ENCODE measurements at regions not wholly inside any gene's neighbourhood (a gene's known extent, or its start where the extent isn't known, plus 50 kb on each side); places are given as distances from the start of the nearest gene placed in this dataset.

- H3K4me1 ChIP-seq, result no peaks in the 10 kb centered on the region
- no peaks in the 10 kb centered on the region for H3K9me3 ChIP-seq
- no peak for TF ChIP-seq CTCF (IDR thresholded peaks at IDR 0.05)
- no peak for TF ChIP-seq EP300 (IDR thresholded peaks at IDR 0.05; ENCODE audit: low read depth)
- TF ChIP-seq POLR2A (IDR thresholded peaks at IDR 0.05), result no peak
- no peak for TF ChIP-seq POLR2AphosphoS5 (IDR thresholded peaks at IDR 0.05)
- H3K27me3 ChIP-seq, result no peaks in the 10 kb centered on the region
- no peaks in the 10 kb centered on the region for H3K36me3 ChIP-seq
- H3K27ac ChIP-seq, result no peak overlapping the region
- 85 to 100% methylated on average over 4 of the region's 4 CpGs for WGBS, 2 donors (ENCODE audit: low coverage in 1 of 2)
- no peak for DNase-seq
- no peak overlapping the region for H3K4me3 ChIP-seq
- intact Hi-C loops (cut with DNase I; ENCODE audit: low total_unique reads) (no loop called here), in situ Hi-C loops (cut with MboI; ENCODE audit: low pct_ligation_motif_present in 1 of 4, low pct_unique_long_range_greater_than_20kb in 1 of 4, low sequenced_read_pairs in 3 of 4) (no loop called here)
Measured at GRCh38 chr13:70541451-70541850, 433.2 kb upstream of the KLHL1 start.

GRCh38 chr13:70534466-70534865 is 426.2 kb upstream of the KLHL1 start:
- Histone ChIP-seq H3K27me3 (no peaks in the 10 kb centered on the region), H3K4me1 (no peaks in the 10 kb centered on the region), H3K27ac (no peak overlapping the region), H3K9me3 (no peaks in the 10 kb centered on the region), H3K36me3 (no peaks in the 10 kb centered on the region), H3K4me3 (no peak overlapping the region)
- no peak for DNase-seq
- TF ChIP-seq CTCF (IDR thresholded peaks at IDR 0.05) (no peak), EP300 (IDR thresholded peaks at IDR 0.05; ENCODE audit: low read depth) (no peak), POLR2AphosphoS5 (IDR thresholded peaks at IDR 0.05) (no peak), POLR2A (IDR thresholded peaks at IDR 0.05) (no peak)
- in situ Hi-C loops (cut with MboI; ENCODE audit: low pct_ligation_motif_present in 1 of 4, low pct_unique_long_range_greater_than_20kb in 1 of 4, low sequenced_read_pairs in 3 of 4), result no loop called here
- WGBS, 2 donors (ENCODE audit: low coverage in 1 of 2), result 11 to 37% methylated on average over 3 of the region's 3 CpGs
- intact Hi-C loops (cut with DNase I; ENCODE audit: low total_unique reads), result no loop called here

- H3K27ac ChIP-seq, result no peak overlapping the region
- no peak overlapping the region for H3K4me3 ChIP-seq
- H3K4me1 ChIP-seq, result no peaks in the 10 kb centered on the region
- WGBS, 2 donors (ENCODE audit: low coverage in 1 of 2), result 47 to 61% methylated on average over 2 of the region's 2 CpGs
- in situ Hi-C loops (cut with MboI; ENCODE audit: low pct_ligation_motif_present in 1 of 4, low pct_unique_long_range_greater_than_20kb in 1 of 4, low sequenced_read_pairs in 3 of 4) (no loop called here), intact Hi-C loops (cut with DNase I; ENCODE audit: low total_unique reads) (no loop called here)
- TF ChIP-seq POLR2A (IDR thresholded peaks at IDR 0.05) (no peak), EP300 (IDR thresholded peaks at IDR 0.05; ENCODE audit: low read depth) (no peak), CTCF (IDR thresholded peaks at IDR 0.05) (no peak), POLR2AphosphoS5 (IDR thresholded peaks at IDR 0.05) (no peak)
- no peaks in the 10 kb centered on the region for H3K27me3 ChIP-seq
- H3K36me3 ChIP-seq, result no peaks in the 10 kb centered on the region
- DNase-seq, result no peak
- no peaks in the 10 kb centered on the region for H3K9me3 ChIP-seq
Measured at GRCh38 chr13:70529652-70530051, 421.4 kb upstream of the KLHL1 start.

- H3K4me3 ChIP-seq, result no peak overlapping the region
- no peaks in the 10 kb centered on the region for H3K4me1 ChIP-seq
- WGBS, 2 donors (ENCODE audit: low coverage in 1 of 2), result 61 to 62% methylated on average over 4 to 5 of the region's 5 CpGs
- DNase-seq, result no peak
- no peak overlapping the region for H3K27ac ChIP-seq
- no peaks in the 10 kb centered on the region for H3K9me3 ChIP-seq
- H3K27me3 ChIP-seq, result no peaks in the 10 kb centered on the region
- in situ Hi-C loops (cut with MboI; ENCODE audit: low pct_ligation_motif_present in 1 of 4, low pct_unique_long_range_greater_than_20kb in 1 of 4, low sequenced_read_pairs in 3 of 4), result no loop called here
- H3K36me3 ChIP-seq, result no peaks in the 10 kb centered on the region
- intact Hi-C loops (cut with DNase I; ENCODE audit: low total_unique reads), result no loop called here
- TF ChIP-seq EP300 (IDR thresholded peaks at IDR 0.05; ENCODE audit: low read depth) (no peak), POLR2AphosphoS5 (IDR thresholded peaks at IDR 0.05) (no peak), CTCF (IDR thresholded peaks at IDR 0.05) (no peak), POLR2A (IDR thresholded peaks at IDR 0.05) (no peak)
Measured at GRCh38 chr13:70527599-70527998, 419.3 kb upstream of the KLHL1 start.
